HL-60 (cell line): ENCODE measurements at regions not wholly inside any gene's neighbourhood (a gene's known extent, or its start where the extent isn't known, plus 50 kb on each side); places are given as distances from the start of the nearest gene placed in this dataset.

Experiments used
- GABPA ChIP-seq: IDR thresholded peaks from 2 replicates; pipeline ENCODE4 v1.6.1; 2012; ENCODE audit warnings: low read depth
- POLR2AphosphoS5 ChIP-seq: IDR thresholded peaks from 2 replicates; pipeline ENCODE4 v1.6.1; 2012; ENCODE audit warnings: low read depth
- REST ChIP-seq: IDR thresholded peaks from 2 replicates; pipeline ENCODE4 v1.6.1; 2012; ENCODE audit warnings: low read depth; ENCODE audit not compliant: insufficient replicate concordance
- TF ChIP-seq, protein P1 (sequence below): IDR thresholded peaks from one replicate; pipeline ENCODE4 v1.5.1; 2011; ENCODE audit warnings: low read length, control low read depth, inconsistent platforms; ENCODE audit not compliant: insufficient read depth

- TF ChIP-seq, protein P1, sequence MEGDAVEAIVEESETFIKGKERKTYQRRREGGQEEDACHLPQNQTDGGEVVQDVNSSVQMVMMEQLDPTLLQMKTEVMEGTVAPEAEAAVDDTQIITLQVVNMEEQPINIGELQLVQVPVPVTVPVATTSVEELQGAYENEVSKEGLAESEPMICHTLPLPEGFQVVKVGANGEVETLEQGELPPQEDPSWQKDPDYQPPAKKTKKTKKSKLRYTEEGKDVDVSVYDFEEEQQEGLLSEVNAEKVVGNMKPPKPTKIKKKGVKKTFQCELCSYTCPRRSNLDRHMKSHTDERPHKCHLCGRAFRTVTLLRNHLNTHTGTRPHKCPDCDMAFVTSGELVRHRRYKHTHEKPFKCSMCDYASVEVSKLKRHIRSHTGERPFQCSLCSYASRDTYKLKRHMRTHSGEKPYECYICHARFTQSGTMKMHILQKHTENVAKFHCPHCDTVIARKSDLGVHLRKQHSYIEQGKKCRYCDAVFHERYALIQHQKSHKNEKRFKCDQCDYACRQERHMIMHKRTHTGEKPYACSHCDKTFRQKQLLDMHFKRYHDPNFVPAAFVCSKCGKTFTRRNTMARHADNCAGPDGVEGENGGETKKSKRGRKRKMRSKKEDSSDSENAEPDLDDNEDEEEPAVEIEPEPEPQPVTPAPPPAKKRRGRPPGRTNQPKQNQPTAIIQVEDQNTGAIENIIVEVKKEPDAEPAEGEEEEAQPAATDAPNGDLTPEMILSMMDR = no peak
- no peak for TF ChIP-seq REST
- no peak for TF ChIP-seq POLR2AphosphoS5
- TF ChIP-seq GABPA = no peak
These were observed 540.0 kb upstream of the SLC39A10 start for GRCh38 chr2:195117011-195117410.
